Body of pancreas (tissue), 4 donors: ENCODE measurements at regions not wholly inside any gene's neighbourhood (a gene's known extent, or its start where the extent isn't known, plus 50 kb on each side); places are given as distances from the start of the nearest gene placed in this dataset.
"Not testable (repeated sequence)": the region's sequence is repeated elsewhere in the genome, so short reads cannot be mapped to it uniquely, and the experiment has no call there.

Experiments used
- ATAC-seq: fragments of 150-250 bp; one replicate; pipeline ENCODE4 v1.9.1; 2016
- DNase-seq, 4 donors: peaks; one replicate each; pipeline ENCODE4 v3.0.0-alpha.2; 2019
- H3K27ac ChIP-seq, 4 donors: fragments of 200-600 bp; sonication (generic); 1 replicate in 3 of 4; 2 replicates in 1 of 4; pipeline versions ENCODE4 v1.5.1 to v1.6.1; 2016 to 2019; ENCODE audit warnings: mild to moderate bottlenecking in 1 of 4, mixed read lengths in 1 of 4, moderate library complexity in 1 of 4
- H3K27me3 ChIP-seq, 2 donors: fragments of 200-600 bp; sonication (generic); one replicate each; pipeline ENCODE4 v1.6.0; 2016; ENCODE audit warnings: mild to moderate bottlenecking in 1 of 2
- H3K36me3 ChIP-seq, 2 donors: fragments of 200-600 bp; sonication (generic); replicated peaks in 1 of 2; 2 replicates each; pipeline ENCODE4 v1.5.1; 2016; ENCODE audit warnings: low read depth in 2 of 2; ENCODE audit not compliant: insufficient read depth in 1 of 2
- H3K4me1 ChIP-seq: fragments of 200-600 bp; sonication (generic); one replicate; pipeline ENCODE4 v1.6.0; 2016
- H3K4me3 ChIP-seq, 2 donors: fragments of 200-600 bp; sonication (generic); 1 replicate in 1 of 2; 2 replicates in 1 of 2; pipeline ENCODE4 v1.5.1; 2016 to 2019
- H3K9me3 ChIP-seq, 3 donors: fragments of 200-600 bp; sonication (generic); 1 replicate in 2 of 3; 2 replicates in 1 of 3; pipeline ENCODE4 v1.5.1; 2016
- CTCF ChIP-seq, 7 experiments: fragments of 450-650 bp in 4 of 7; fragments of 200-600 bp in 3 of 7; sonication (generic) in 3 of 7; IDR thresholded peaks; one replicate each; pipeline ENCODE4 v1.5.1; 2016 to 2019; ENCODE audit warnings: antibody characterized with exemption in 7 of 7
- POLR2A ChIP-seq, 3 donors: fragments of 450-650 bp; IDR thresholded peaks; one replicate each; pipeline ENCODE4 v1.6.1; 2016; ENCODE audit warnings: antibody characterized with exemption in 3 of 3, mild to moderate bottlenecking in 2 of 3
- WGBS, 2 donors: methylation state at CpG; one replicate each; pipeline ENCODE4 v1.1.5; 2017; 5-methylcytosine and 5-hydroxymethylcytosine counted together
- intact Hi-C: fragments of 100-400 bp; cut with DNase I; formaldehyde crosslinking; loops from one replicate; pipeline ENCODE4 v1.15.1; 2023

- no peak for TF ChIP-seq POLR2A (IDR thresholded peaks at IDR 0.05)
- TF ChIP-seq CTCF (IDR thresholded peaks at IDR 0.05), result no peak
- DNase-seq (no peak), ATAC-seq (no peak)
- H3K9me3 ChIP-seq, result no peaks in the 10 kb centered on the region
- no peak overlapping the region for H3K4me3 ChIP-seq
- WGBS, 2 donors, result 35 to 36% methylated on average over 3 of the region's 3 CpGs
- no peak overlapping the region for H3K27ac ChIP-seq
- H3K36me3 ChIP-seq, result no peaks in the 10 kb centered on the region
- no peaks in the 10 kb centered on the region for H3K4me1 ChIP-seq
- intact Hi-C loops, result no loop called here
- H3K27me3 ChIP-seq, result no peaks in the 10 kb centered on the region
These were observed 228.7 kb downstream of the TUSC1 start for GRCh38 chr9:25449503-25449902.

GRCh38 chr9:25445721-25446120 lies 232.5 kb downstream of the TUSC1 start:
- H3K4me3 ChIP-seq, DNase-seq, H3K36me3 ChIP-seq, H3K27ac ChIP-seq, ATAC-seq, H3K27me3 ChIP-seq, H3K4me1 ChIP-seq, intact Hi-C loops, H3K9me3 ChIP-seq: not testable (repeated sequence)
- WGBS, 2 donors, result 68 to 81% methylated on average over 13 of the region's 13 CpGs

GRCh38 chr9:25442526-25442925 lies 235.7 kb downstream of the TUSC1 start:
- no peak for TF ChIP-seq POLR2A (IDR thresholded peaks at IDR 0.05)
- TF ChIP-seq CTCF (IDR thresholded peaks at IDR 0.05), result no peak
- no peak for ATAC-seq
- no peak for DNase-seq

GRCh38 chr9:25427898-25428297 lies 250.3 kb downstream of the TUSC1 start:
- TF ChIP-seq CTCF (IDR thresholded peaks at IDR 0.05) (no peak), POLR2A (IDR thresholded peaks at IDR 0.05) (no peak)
- Histone ChIP-seq H3K27me3 (no peaks in the 10 kb centered on the region), H3K4me1 (no peaks in the 10 kb centered on the region), H3K27ac (no peak overlapping the region), H3K36me3 (no peaks in the 10 kb centered on the region), H3K4me3 (no peak overlapping the region), H3K9me3 (peaks cover 0 to 3% (median 0%) of the 10 kb centered on the region in 3 donors)
- DNase-seq (no peak), ATAC-seq (no peak)
- 55 to 61% methylated on average over 4 of the region's 4 CpGs for WGBS, 2 donors
- intact Hi-C loops, result no loop called here

More at GRCh38 chr9:25442526-25442925, 235.7 kb downstream of the TUSC1 start:
- intact Hi-C loops, result no loop called here
- Histone ChIP-seq H3K27me3 (no peaks in the 10 kb centered on the region), H3K4me1 (no peaks in the 10 kb centered on the region), H3K9me3 (no peaks in the 10 kb centered on the region), H3K36me3 (no peaks in the 10 kb centered on the region), H3K27ac (no peak overlapping the region), H3K4me3 (no peak overlapping the region)
- 22 to 24% methylated on average over 4 of the region's 4 CpGs for WGBS, 2 donors

- H3K4me1 ChIP-seq, result no peaks in the 10 kb centered on the region
- H3K27me3 ChIP-seq, result no peaks in the 10 kb centered on the region
- peaks cover 0 to 3% (median 0%) of the 10 kb centered on the region in 3 donors for H3K9me3 ChIP-seq
- no peak overlapping the region for H3K27ac ChIP-seq
- no peaks in the 10 kb centered on the region for H3K36me3 ChIP-seq
- H3K4me3 ChIP-seq, result no peak overlapping the region
- DNase-seq (no peak), ATAC-seq (no peak)
- WGBS, 2 donors, result 53 to 59% methylated on average over 4 of the region's 4 CpGs
- intact Hi-C loops, result no loop called here
- no peak for TF ChIP-seq CTCF (IDR thresholded peaks at IDR 0.05)
- no peak for TF ChIP-seq POLR2A (IDR thresholded peaks at IDR 0.05)
These were observed 251.0 kb downstream of the TUSC1 start for GRCh38 chr9:25427290-25427689.
